ENCODE measurements at regions not wholly inside any gene's neighbourhood (a gene's known extent, or its start where the extent isn't known, plus 50 kb on each side); places are given as distances from the start of the nearest gene placed in this dataset.
"Not testable (repeated sequence)": the region's sequence is repeated elsewhere in the genome, so short reads cannot be mapped to it uniquely, and the experiment has no call there.

DNA sequence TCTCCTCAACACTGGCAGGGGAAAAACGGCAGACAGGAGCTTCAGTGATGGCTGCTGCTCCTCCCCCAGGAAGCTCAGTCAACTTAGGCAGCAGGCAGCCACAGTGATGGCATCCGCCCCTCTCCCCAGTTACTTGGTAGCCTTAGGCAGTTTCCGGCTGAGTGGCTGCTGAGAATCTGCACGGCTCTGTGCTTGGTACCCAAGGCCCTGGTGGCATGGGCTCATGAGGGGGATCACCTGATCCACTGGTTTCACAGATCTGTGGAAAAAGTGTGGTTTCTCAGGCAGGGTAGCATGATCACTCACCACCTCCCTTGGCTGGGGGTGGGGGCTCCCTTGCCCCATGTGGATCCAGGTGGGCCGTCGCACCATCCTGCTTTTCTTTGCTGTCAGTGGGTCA lies 244.6 kb upstream of the MDGA2 start:
- H3K9me3 Mint-ChIP-seq = no peaks in the 10 kb centered on the region
- no peaks in the 10 kb centered on the region for H3K36me3 Mint-ChIP-seq
- H3K27ac Mint-ChIP-seq = no peak overlapping the region
- H3K27me3 Mint-ChIP-seq = no peaks in the 10 kb centered on the region
- peak; percentile 8 for ATAC-seq
- no peak overlapping the region for H3K4me3 Mint-ChIP-seq
- peaks cover 6% of the 10 kb centered on the region for H3K4me1 Mint-ChIP-seq

DNA sequence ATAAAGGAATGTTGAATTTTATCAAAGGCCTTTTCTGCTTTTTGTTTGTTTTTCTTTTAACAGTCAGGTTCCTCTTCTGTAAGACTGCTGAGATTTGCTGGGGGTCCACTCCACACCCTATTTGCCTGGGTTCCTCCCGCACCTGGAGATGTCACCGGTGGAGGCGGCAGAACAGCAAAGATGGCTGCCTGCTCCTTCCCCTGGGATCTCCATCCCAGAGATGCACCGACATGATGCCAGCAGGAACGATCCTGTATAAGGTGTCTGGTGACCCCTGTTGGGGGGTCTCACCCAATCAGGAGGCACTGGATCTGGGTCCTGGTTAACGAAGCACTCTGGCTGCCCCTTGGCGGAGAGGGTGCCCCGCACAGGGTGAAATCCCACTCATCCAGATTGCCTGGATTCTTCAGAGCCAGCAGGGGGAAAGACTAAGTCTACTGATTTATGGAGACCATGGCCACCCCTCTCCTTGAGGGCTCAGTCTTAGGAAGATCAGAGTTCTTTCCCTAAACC lies 244.0 kb upstream of the MDGA2 start:
- Mint-ChIP-seq H3K4me1 (peaks cover 6% of the 10 kb centered on the region), H3K36me3 (no peaks in the 10 kb centered on the region), H3K27ac (no peak overlapping the region), H3K4me3 (no peak overlapping the region), H3K27me3 (no peaks in the 10 kb centered on the region), H3K9me3 (no peaks in the 10 kb centered on the region)
- peak; percentile 34 for ATAC-seq

DNA sequence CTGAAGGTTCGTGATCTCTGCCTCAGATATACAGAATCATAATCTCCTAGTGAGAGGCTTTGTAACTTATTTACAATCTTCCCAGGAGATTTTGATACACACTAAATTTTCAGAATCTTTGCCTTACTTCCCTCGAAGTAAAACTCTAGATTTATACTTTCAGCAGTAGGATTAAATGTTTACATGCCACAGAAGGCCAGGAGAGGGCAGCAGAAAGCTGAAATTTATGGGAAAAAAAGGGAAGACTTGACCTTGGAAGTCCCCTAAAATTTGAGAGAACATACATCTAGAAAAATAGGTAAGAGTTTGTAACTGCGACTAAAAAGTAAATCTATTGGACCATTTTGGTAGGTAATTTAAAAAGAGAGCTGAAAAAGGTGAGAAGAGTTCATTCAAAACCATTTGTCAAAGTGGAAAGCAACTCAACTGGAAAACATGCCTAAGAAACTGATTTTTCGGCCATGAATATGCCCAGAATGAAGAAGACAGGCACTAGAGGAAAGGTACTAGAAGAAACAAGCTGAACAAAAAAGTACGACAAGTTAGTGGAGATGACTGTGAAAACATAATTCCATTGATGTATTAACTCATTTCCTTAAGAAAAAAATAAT lies 242.0 kb upstream of the MDGA2 start:
- Mint-ChIP-seq H3K27me3 (no peaks in the 10 kb centered on the region), H3K27ac (no peak overlapping the region), H3K36me3 (no peaks in the 10 kb centered on the region), H3K4me1 (peaks cover 6% of the 10 kb centered on the region), H3K4me3 (no peak overlapping the region), H3K9me3 (no peaks in the 10 kb centered on the region)
- no peak for ATAC-seq

DNA sequence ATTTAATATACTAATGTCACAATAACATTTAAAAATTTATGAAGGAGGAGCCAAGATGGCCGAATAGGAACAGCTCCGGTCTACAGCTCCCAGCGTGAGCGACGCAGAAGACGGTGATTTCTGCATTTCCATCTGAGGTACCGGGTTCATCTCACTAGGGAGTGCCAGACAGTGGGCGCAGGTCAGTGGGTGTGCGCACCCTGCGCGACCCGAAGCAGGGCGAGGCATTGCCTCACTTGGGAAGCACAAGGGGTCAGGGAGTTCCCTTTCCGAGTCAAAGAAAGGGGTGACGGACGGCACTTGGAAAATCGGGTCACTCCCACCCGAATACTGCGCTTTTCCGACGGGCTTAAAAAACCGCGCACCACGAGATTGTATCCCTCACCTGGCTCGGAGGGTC lies 225.7 kb upstream of the MDGA2 start:
- H3K27ac Mint-ChIP-seq, H3K4me1 Mint-ChIP-seq, H3K27me3 Mint-ChIP-seq, H3K9me3 Mint-ChIP-seq, ATAC-seq, H3K4me3 Mint-ChIP-seq, H3K36me3 Mint-ChIP-seq: not testable (repeated sequence)

DNA sequence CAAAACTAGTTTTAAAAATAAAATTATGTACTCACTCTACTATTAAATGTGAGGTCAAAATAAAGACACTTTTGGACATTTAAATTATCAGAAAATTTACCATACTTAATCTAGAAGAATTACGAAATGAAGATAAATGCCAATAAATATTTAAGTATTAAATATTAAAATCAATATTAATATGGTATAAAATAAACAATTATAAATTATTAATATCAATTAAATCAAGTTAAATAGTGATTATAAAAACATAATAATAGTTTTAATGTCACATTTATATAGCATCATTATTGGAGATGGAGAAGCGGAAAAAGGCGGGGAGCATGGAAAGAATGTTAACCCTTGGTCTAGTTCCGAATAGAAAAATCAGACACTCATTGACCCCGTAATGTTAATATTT lies 224.3 kb upstream of the MDGA2 start:
- no peak overlapping the region for H3K4me3 Mint-ChIP-seq
- no peaks in the 10 kb centered on the region for H3K36me3 Mint-ChIP-seq
- H3K27ac Mint-ChIP-seq = no peak overlapping the region
- no peaks in the 10 kb centered on the region for H3K4me1 Mint-ChIP-seq
- H3K27me3 Mint-ChIP-seq = no peaks in the 10 kb centered on the region
- H3K9me3 Mint-ChIP-seq = peaks cover 3% of the 10 kb centered on the region
- ATAC-seq = no peak

DNA sequence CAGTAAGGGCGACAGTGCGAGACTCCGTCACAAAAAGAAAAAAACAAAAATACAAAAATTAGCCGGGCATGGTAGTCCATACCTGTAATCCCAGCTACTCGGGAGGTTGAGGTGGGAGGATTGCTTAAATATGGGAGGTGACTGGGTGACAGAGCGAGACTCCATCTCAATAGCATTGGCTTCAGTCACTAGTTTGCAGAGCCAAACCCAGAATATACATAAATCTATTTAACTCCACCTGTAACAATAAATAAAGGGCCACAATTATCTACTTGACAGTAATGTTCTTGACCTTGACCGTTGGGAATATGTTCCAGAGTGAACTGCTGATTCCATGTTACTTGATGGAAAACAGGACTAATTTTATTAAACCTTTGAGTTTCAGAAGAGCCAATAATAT lies 198.9 kb upstream of the MDGA2 start:
- H3K9me3 Mint-ChIP-seq = peaks cover 4% of the 10 kb centered on the region
- no peak for ATAC-seq
- no peaks in the 10 kb centered on the region for H3K27me3 Mint-ChIP-seq
- no peaks in the 10 kb centered on the region for H3K36me3 Mint-ChIP-seq
- no peaks in the 10 kb centered on the region for H3K4me1 Mint-ChIP-seq
- no peak overlapping the region for H3K4me3 Mint-ChIP-seq
- no peak overlapping the region for H3K27ac Mint-ChIP-seq

DNA sequence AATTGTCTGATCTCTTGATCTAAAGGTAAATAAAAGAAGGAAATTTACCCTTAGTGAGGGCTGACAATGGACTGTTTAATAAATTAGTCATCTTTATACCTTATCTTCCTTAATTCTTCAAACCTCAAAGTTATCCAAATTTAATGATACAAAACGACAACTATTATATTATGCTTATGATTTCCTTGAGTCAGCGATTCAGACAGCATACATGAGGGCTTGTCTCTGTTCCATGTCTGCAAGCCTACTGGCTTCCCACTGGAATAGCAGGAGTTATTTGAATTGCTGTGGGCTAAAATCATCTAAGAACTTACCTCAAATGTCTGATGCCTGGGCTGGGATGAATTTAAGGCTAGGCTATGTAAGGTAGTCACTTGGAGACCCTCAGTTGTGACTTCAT lies 197.2 kb upstream of the MDGA2 start:
- Mint-ChIP-seq H3K36me3 (no peaks in the 10 kb centered on the region), H3K4me1 (no peaks in the 10 kb centered on the region), H3K9me3 (no peaks in the 10 kb centered on the region), H3K4me3 (no peak overlapping the region), H3K27me3 (no peaks in the 10 kb centered on the region), H3K27ac (no peak overlapping the region)
- no peak for ATAC-seq

DNA sequence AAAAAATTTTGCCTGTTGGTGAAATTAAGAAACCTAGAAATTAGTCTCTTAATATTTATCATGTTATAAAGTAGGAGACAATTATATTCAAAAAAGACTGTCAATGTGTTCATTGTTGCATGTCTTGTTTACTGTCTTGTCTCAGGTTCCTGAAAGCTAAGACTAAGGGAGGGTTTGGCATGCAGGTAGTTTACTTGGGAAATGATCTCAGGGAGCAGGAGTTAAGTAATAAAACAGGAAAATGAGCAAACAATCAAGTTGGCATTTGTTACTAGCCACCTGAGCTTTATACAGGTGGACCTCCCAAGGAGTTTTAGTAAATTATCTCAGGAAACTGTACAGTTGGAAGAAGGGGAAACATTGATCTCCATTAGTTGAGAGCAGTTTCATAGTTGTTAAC lies 188.0 kb upstream of the MDGA2 start:
- no peak overlapping the region for H3K4me3 Mint-ChIP-seq

DNA sequence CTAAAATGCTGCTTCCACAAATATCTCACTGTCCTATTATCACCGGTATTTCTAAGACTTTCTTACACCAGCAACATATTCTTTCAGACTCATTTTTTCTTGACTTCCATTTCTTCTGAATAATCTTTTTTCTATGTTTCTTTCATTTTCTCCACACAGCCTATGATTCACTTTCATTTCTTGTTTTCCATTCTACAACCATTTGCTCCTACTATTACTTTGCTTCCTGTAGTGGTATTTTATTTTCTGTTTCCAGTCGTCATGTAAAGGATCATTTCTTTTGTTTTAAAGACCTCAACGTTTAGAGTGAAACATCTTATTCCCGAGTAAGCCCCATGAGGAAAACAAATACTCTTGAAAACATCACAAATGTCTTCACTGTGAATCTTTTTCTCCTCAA lies 182.2 kb upstream of the MDGA2 start:
- H3K36me3 Mint-ChIP-seq = no peaks in the 10 kb centered on the region
- H3K27me3 Mint-ChIP-seq = no peaks in the 10 kb centered on the region
- H3K27ac Mint-ChIP-seq = no peak overlapping the region
- H3K9me3 Mint-ChIP-seq = peaks cover 6% of the 10 kb centered on the region
- no peaks in the 10 kb centered on the region for H3K4me1 Mint-ChIP-seq
- ATAC-seq = no peak
- H3K4me3 Mint-ChIP-seq = no peak overlapping the region

More for the DNA sequence above, 188.0 kb upstream of the MDGA2 start:
- H3K4me1 Mint-ChIP-seq = no peaks in the 10 kb centered on the region
- no peaks in the 10 kb centered on the region for H3K27me3 Mint-ChIP-seq
- H3K36me3 Mint-ChIP-seq = no peaks in the 10 kb centered on the region
- H3K9me3 Mint-ChIP-seq = peaks cover 2% of the 10 kb centered on the region
- ATAC-seq = no peak
- no peak overlapping the region for H3K27ac Mint-ChIP-seq

DNA sequence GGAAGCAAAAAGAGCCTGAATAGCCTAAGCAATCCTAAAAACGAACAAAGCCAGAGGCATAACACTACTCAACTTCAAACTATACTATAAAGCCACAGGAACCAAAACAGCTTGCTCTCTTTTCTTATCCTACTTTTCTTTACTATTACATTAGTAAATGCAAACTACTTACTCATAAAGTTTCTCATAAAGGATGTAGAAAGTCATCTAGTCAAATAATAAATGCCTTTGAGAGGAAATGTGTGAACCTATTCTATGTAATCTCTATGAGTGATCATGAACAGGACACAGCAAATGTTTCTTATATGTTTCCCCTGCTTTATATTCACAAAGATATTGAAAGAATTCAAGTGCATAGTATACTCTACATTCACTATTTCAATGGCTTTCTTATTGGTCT lies 176.9 kb upstream of the MDGA2 start:
- no peak for ATAC-seq
- Mint-ChIP-seq H3K27me3 (no peaks in the 10 kb centered on the region), H3K27ac (no peak overlapping the region), H3K4me3 (no peak overlapping the region), H3K9me3 (peaks cover 8% of the 10 kb centered on the region), H3K36me3 (no peaks in the 10 kb centered on the region), H3K4me1 (no peaks in the 10 kb centered on the region)

DNA sequence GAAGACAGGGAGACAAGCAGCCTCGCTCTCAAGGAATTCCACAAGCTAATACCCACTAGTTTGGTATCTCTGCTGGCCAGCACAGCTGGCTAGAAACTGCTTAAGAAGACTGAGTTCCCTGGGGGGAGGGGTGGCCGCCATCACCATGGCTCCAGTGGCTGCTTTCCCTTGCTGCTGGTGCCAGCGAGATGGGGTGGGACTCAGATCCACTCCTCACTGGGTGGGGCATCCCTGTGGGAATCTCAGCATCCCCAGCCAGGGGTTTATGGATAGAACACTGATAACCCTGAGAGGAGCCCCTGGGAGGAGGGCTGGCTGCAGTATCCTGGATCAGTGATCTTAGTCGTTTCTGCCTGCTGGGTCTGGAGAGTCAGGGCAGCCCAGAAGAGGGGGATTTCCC lies 170.6 kb upstream of the MDGA2 start:
- H3K4me1 Mint-ChIP-seq = no peaks in the 10 kb centered on the region
- H3K9me3 Mint-ChIP-seq = peaks cover 8% of the 10 kb centered on the region
- no peak overlapping the region for H3K27ac Mint-ChIP-seq
- no peak overlapping the region for H3K4me3 Mint-ChIP-seq
- no peaks in the 10 kb centered on the region for H3K27me3 Mint-ChIP-seq
- ATAC-seq = no peak
- H3K36me3 Mint-ChIP-seq = no peaks in the 10 kb centered on the region

DNA sequence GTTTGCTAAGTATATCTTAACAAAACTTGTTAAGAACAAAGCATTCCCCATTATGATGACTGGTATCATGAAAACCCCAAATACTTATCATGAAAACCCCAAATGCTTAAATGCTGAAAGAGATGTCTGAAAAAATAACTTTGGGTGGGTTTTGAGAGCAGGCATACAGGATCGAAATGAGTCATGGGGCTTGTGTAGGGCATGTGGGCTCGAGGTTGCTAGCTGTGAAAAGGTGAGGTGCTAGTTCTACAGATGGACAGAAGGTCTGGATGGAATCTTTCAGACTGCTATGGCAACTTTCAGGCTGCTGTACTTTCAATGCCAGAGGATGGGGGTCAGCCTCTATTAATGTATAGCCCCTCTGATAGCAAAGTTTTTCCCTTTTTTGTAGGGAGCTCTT lies 167.8 kb upstream of the MDGA2 start:
- H3K36me3 Mint-ChIP-seq = no peaks in the 10 kb centered on the region
- no peak overlapping the region for H3K4me3 Mint-ChIP-seq
- no peaks in the 10 kb centered on the region for H3K4me1 Mint-ChIP-seq
- H3K27ac Mint-ChIP-seq = no peak overlapping the region
- no peaks in the 10 kb centered on the region for H3K27me3 Mint-ChIP-seq
- ATAC-seq = no peak
- H3K9me3 Mint-ChIP-seq = no peaks in the 10 kb centered on the region

DNA sequence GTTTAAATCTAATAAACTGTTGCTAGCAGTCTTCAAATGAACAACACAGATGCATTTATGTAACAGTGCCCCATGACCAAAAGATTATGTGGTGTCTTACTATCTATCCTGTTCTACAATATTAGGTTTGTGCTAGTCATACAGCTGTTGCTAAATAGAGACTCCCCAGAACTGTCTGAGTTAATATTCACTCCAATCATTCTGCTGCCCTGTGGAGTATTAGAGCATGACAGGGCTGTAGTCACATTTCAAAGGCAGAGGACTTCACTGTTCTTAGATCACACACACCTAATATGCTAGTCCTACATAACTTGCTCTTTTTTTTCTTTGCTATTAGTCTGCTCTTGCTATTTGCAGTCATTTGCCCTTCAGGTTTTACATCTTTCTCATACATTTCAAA lies 157.6 kb upstream of the MDGA2 start:
- Mint-ChIP-seq H3K27ac (no peak overlapping the region), H3K36me3 (no peaks in the 10 kb centered on the region)
- ATAC-seq = no peak

DNA sequence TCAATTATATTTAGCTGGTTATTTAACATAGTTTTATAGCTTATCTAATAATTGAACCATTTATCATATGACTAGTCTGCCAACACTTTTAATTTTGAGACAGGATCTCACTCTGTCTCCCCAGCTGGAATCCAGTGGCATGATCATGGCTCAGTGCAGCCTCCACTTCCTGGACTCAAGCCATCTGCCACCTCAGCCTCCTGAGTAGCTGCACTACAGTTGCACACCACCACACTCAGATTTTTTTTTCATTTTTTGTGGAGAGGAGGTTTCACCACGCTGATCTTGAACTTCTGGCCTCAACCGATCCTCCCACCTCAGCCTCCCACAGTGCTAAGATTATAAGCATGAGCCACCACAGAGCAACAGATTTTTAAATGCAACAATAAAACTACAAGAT lies 151.4 kb upstream of the MDGA2 start:
- ATAC-seq = no peak
- Mint-ChIP-seq H3K4me3 (no peak overlapping the region), H3K36me3 (no peaks in the 10 kb centered on the region), H3K27me3 (no peaks in the 10 kb centered on the region), H3K9me3 (no peaks in the 10 kb centered on the region), H3K27ac (no peak overlapping the region), H3K4me1 (no peaks in the 10 kb centered on the region)

More for the DNA sequence above, 157.6 kb upstream of the MDGA2 start:
- no peaks in the 10 kb centered on the region for H3K9me3 Mint-ChIP-seq
- H3K4me3 Mint-ChIP-seq = no peak overlapping the region
- no peaks in the 10 kb centered on the region for H3K27me3 Mint-ChIP-seq
- H3K4me1 Mint-ChIP-seq = no peaks in the 10 kb centered on the region

DNA sequence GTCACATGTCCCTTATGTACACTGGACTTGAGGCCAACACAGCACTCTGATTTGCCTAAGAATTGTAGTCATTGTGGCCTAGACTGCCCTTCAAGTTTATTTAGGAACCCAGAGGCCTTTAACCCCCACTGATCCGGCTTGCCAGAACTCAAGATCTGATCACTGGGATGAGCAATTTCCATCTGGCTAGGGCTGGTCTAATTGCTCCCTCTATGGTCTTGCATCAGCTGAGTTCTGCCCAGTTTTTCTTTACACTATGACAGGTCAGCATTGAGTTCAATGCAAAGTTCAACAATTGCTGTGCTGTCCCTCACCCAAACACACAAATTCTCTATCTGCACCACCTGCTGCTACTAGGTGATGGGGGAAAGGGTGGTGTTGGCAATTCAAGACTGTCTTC lies 146.9 kb upstream of the MDGA2 start:
- Mint-ChIP-seq H3K9me3 (peaks cover 3% of the 10 kb centered on the region), H3K4me1 (no peaks in the 10 kb centered on the region), H3K36me3 (no peaks in the 10 kb centered on the region), H3K27me3 (no peaks in the 10 kb centered on the region), H3K27ac (no peak overlapping the region), H3K4me3 (no peak overlapping the region)
- no peak for ATAC-seq

DNA sequence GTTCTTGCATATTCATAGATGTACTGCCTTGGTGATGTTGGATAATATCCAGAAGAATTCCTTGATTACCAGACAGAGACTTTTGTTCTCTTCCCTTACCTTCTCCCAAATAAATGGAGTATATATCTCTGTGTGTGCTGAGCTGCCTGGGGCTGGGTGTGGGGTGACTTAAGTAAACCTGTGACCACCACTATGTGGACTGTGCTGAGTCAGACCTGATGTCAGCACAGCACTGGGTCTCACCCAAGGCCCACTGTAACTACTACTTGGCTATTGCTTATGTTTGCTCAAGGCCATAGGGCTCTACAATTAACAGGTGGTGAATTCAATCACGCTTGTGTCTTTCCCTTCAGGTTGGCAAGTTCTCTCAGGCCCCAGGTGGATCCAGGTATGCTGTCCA lies 145.7 kb upstream of the MDGA2 start:
- ATAC-seq = no peak
- Mint-ChIP-seq H3K27ac (no peak overlapping the region), H3K4me3 (no peak overlapping the region), H3K9me3 (peaks cover 3% of the 10 kb centered on the region), H3K36me3 (no peaks in the 10 kb centered on the region), H3K4me1 (no peaks in the 10 kb centered on the region), H3K27me3 (no peaks in the 10 kb centered on the region)

DNA sequence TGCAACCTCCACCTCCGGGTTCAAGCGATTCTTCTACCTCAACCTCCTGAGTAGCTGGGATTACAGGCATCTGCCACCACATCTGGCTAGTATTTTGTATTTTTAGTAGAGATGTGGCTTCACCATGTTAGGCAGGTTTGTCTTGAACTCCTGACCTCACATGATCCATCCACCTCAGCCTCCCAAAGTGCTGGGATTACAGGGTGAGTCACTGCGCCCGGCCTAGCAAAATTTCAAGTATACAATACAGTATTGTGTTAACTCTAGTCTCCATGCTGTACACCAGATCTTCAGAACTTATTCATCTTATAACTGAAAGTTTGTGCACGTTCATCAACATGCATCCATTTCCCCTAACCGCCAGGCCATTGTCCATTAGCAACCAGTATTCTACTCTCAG lies 115.1 kb upstream of the MDGA2 start:
- Mint-ChIP-seq H3K36me3 (no peaks in the 10 kb centered on the region), H3K9me3 (peaks cover 7% of the 10 kb centered on the region), H3K4me3 (no peak overlapping the region), H3K27me3 (no peaks in the 10 kb centered on the region), H3K4me1 (no peaks in the 10 kb centered on the region), H3K27ac (no peak overlapping the region)
- ATAC-seq = no peak

All from stimulated activated memory B cell treated with anti-CD40 and anti-IgM and Interleukin-4, amounts not matched to agents 10 μg/mL and 1 μg/mL and 100 μg/mL, for 72 hours (primary cell).